HepG2 (cell line): ENCODE measurements at regions not wholly inside any gene's neighbourhood (a gene's known extent, or its start where the extent isn't known, plus 50 kb on each side); places are given as distances from the start of the nearest gene placed in this dataset.

ENCODE experiments used
- ATAC-seq: fragments of 200-7000 bp; cut with Tn5 transposase; 3 replicates; pipeline ENCODE4 v1.9.1; 2020; ENCODE audit warnings: mild to moderate bottlenecking, moderate library complexity
- BruUV-seq: library from RNA; stranded (reverse); fragments of 400-500 nt; replicated peaks from 2 replicates; lab custom pipeline; 2021; lab: Mats Ljungman, UMichigan
- CTCF ChIA-PET: fragments of 300-600 bp; formaldehyde crosslinking; extraction: SDS; loops from one replicate; lab custom pipeline; 2021; ENCODE audit warnings: low total read pairs, inconsistent platforms, low intra/inter-chr PET ratio; lab: Yijun Ruan, JAX
- POLR2A ChIA-PET: fragments of 350-600 bp; sonication (Branson Sonifier 250); formaldehyde crosslinking; loops from one replicate; lab custom pipeline; 2020; ENCODE audit warnings: antibody characterized with exemption, inconsistent platforms; lab: Yijun Ruan, JAX
- DNase-seq: peaks from one replicate; pipeline ENCODE4 v3.0.0-alpha.2; 2015; ENCODE audit warnings: low spot score
- FAIRE-seq: peaks from 3 replicates; lab custom pipeline; 2011; peaks lifted over from hg19 to GRCh38; lab: Jason Lieb, UNC
- H2AFZ ChIP-seq: one replicate; pipeline ENCODE4 v1.6.1; 2011; ENCODE audit warnings: low read length, inconsistent platforms
- H3K27ac ChIP-seq: fragments of 300-600 bp; 3 replicates; pipeline ENCODE4 v1.8.0; 2011; ENCODE audit warnings: mixed run types, mild to moderate bottlenecking, mixed read lengths, low read length, inconsistent platforms; ENCODE audit not compliant: insufficient read depth; ENCODE audit errors: extremely low read length
- H3K27me3 ChIP-seq, 2 experiments: fragments of 200-600 bp in 1 of 2; 2 replicates in 1 of 2; 3 replicates in 1 of 2; pipeline versions ENCODE4 v1.6.0 to v1.8.0; 2011; ENCODE audit warnings: low read length in 2 of 2, mild to moderate bottlenecking in 2 of 2, moderate library complexity in 2 of 2, inconsistent platforms in 1 of 2; ENCODE audit not compliant: insufficient read depth in 2 of 2, control insufficient read depth in 1 of 2
- H3K36me3 ChIP-seq, 2 experiments: fragments of 200-600 bp in 1 of 2; replicated peaks in 1 of 2; 2 replicates in 1 of 2; 3 replicates in 1 of 2; pipeline versions ENCODE4 v1.5.1 to v1.8.0; 2011; ENCODE audit warnings: low read length in 2 of 2, inconsistent platforms in 1 of 2; ENCODE audit not compliant: insufficient read depth in 2 of 2, control insufficient read depth in 1 of 2
- H3K4me1 ChIP-seq: 2 replicates; pipeline ENCODE4 v1.5.1; 2012; ENCODE audit warnings: low read length, inconsistent platforms; ENCODE audit not compliant: insufficient read depth
- H3K4me2 ChIP-seq: 2 replicates; pipeline ENCODE4 v1.6.0; 2011; ENCODE audit warnings: low read depth, low read length, inconsistent platforms
- H3K4me3 ChIP-seq, 3 experiments: fragments of 200-600 bp in 1 of 3; sonication (generic), shearing (Covaris generic) in 1 of 3; replicated peaks in 1 of 3; 2 replicates each; pipeline ENCODE4 v1.5.1; 2011 to 2016; ENCODE audit warnings: low read length in 3 of 3, inconsistent platforms in 2 of 3, low read depth in 2 of 3, mild to moderate bottlenecking in 2 of 3, control low read depth in 1 of 3, mixed read lengths in 1 of 3; ENCODE audit not compliant: insufficient read depth in 1 of 3
- H3K79me2 ChIP-seq: one replicate; pipeline ENCODE4 v1.6.1; 2011; ENCODE audit warnings: low read length, inconsistent platforms; ENCODE audit not compliant: insufficient read depth
- H3K9ac ChIP-seq: 2 replicates; pipeline ENCODE4 v1.6.0; 2011; ENCODE audit warnings: mild to moderate bottlenecking, low read depth, low read length, inconsistent platforms; ENCODE audit not compliant: insufficient read depth
- H3K9me3 ChIP-seq: 2 replicates; pipeline ENCODE4 v1.5.1; 2012; ENCODE audit warnings: mild to moderate bottlenecking, low read length
- H4K20me1 ChIP-seq: 2 replicates; pipeline ENCODE4 v1.6.0; 2011; ENCODE audit warnings: inconsistent platforms, mild to moderate bottlenecking, low read length, moderate library complexity; ENCODE audit not compliant: insufficient read depth
- ATM ChIP-seq: fragments of 450-650 bp; IDR thresholded peaks from 2 replicates; pipeline ENCODE4 v1.7.1; 2017; ENCODE audit warnings: mild to moderate bottlenecking, borderline replicate concordance
- ERF ChIP-seq: IDR thresholded peaks from 2 replicates; pipeline ENCODE4 v1.6.1; 2018; ENCODE audit warnings: missing biosample characterization, missing genetic modification reagents
- IRF9 ChIP-seq: sonication (generic); formaldehyde crosslinking; IDR thresholded peaks from 2 replicates; pipeline ENCODE4 v1.8.0; 2022; ENCODE audit warnings: missing genetic modification reagents, mild to moderate bottlenecking, borderline replicate concordance
- JDP2 ChIP-seq: sonication (generic); formaldehyde crosslinking; IDR thresholded peaks from 2 replicates; pipeline ENCODE4 v1.8.1; 2022; ENCODE audit warnings: missing genetic modification reagents, borderline replicate concordance
- LBX2 ChIP-seq: sonication (generic); formaldehyde crosslinking; IDR thresholded peaks from 2 replicates; pipeline ENCODE4 v1.5.0; 2020; ENCODE audit warnings: missing genetic modification reagents, mild to moderate bottlenecking, borderline replicate concordance
- NFE2L1 ChIP-seq: sonication (generic); formaldehyde crosslinking; IDR thresholded peaks from 2 replicates; pipeline ENCODE4 v1.4.0; 2020; ENCODE audit warnings: missing genetic modification reagents, mild to moderate bottlenecking, borderline replicate concordance
- PCBP1 ChIP-seq: fragments of 200-400 bp; formaldehyde crosslinking; IDR thresholded peaks from 2 replicates; pipeline ENCODE4 v1.6.1; 2017; ENCODE audit warnings: mild to moderate bottlenecking, low read depth, low read length, borderline replicate concordance
- SIX1 ChIP-seq: sonication (generic); formaldehyde crosslinking; IDR thresholded peaks from 2 replicates; pipeline ENCODE4 v1.4.0; 2020; ENCODE audit warnings: missing genetic modification reagents, borderline replicate concordance
- WGBS: methylation state at CpG from one replicate; pipeline ENCODE4 v1.1.6; 2017; ENCODE audit warnings: low lambda C conversion rate; 5-methylcytosine and 5-hydroxymethylcytosine counted together
- in situ Hi-C: cut with HindIII; loops from 2 replicates; pipeline ENCODE4 v1.10.0; 2017; ENCODE audit warnings: low pct_unique_long_range_greater_than_20kb; ENCODE audit not compliant: extremely low pct_ligation_motif_present
- intact Hi-C: fragments of 100-400 bp; cut with micrococcal nuclease; formaldehyde crosslinking; loops from one replicate; pipeline ENCODE4 v1.10.0; 2022; ENCODE audit not compliant: unreplicated experiment

GRCh38 chr11:122319691-122320620, 203.9 kb upstream of the BLID start:
- POLR2A ChIA-PET, result no interaction called here
- in situ Hi-C loops, result no loop called here
- ATAC-seq, result no peak

More at GRCh38 chr11:122319691-122320620, 203.9 kb upstream of the BLID start:
- Histone ChIP-seq H3K9me3 (no peaks in the 10 kb centered on the region), H3K36me3 (no peaks in the 10 kb centered on the region), H3K79me2 (no peaks in the 10 kb centered on the region)
- DNase-seq, result no peak
- CTCF ChIA-PET, result no interaction called here
- TF ChIP-seq ERF (CRISPR knock-in tag) (no peak), IRF9 (CRISPR knock-in tag) (no peak), NFE2L1 (CRISPR knock-in tag) (no peak), ATM (no peak), PCBP1 (no peak), JDP2 (no peak), SIX1 (CRISPR knock-in tag) (no peak), LBX2 (CRISPR knock-in tag) (no peak)
- TF ChIP-seq, all 625 proteins: peak for 0
- Histone ChIP-seq H3K4me3 (no peak overlapping the region), H2AFZ (no peak overlapping the region), H3K27me3 (no peaks in the 10 kb centered on the region), H3K4me1 (no peaks in the 10 kb centered on the region), H4K20me1 (no peaks in the 10 kb centered on the region), H3K4me2 (no peak overlapping the region), H3K9ac (no peak overlapping the region), H3K27ac (no peak overlapping the region)
- FAIRE-seq, result no peak
- 34% methylated on average over 8 of the region's 8 CpGs for WGBS
- intact Hi-C loops, result no loop called here
- BruUV-seq, result no TSS peak
